ENCODE measurements at regions not wholly inside any gene's neighbourhood (a gene's known extent, or its start where the extent isn't known, plus 50 kb on each side); places are given as distances from the start of the nearest gene placed in this dataset.
A peak's percentile ranks its signal among the peaks of the same experiment; 100 is the strongest.

DNA sequence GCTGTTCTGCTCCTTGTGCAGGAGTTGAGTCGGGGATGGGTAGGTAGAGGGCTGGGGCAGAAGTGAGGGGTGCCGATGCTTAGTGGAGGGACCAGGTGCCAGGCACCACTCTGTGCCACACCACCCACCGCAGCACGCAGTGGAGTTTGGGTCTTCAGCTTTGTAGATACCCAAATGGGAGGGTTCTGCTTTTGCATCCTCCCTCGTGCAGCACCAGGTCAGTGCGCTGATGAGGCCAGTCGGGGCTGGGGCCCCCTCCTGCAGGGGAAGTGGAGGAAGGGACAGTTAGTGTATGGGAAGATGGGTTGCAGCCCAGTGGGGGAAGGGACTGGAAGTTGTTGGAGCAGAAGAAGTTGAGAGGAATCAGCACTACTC is 244.0 kb downstream of the RHOU start:
- Histone ChIP-seq H3K27me3 (no peaks in the 10 kb centered on the region), H3K4me1 (no peaks in the 10 kb centered on the region), H3K36me3 (no peaks in the 10 kb centered on the region), H3K4me3 (no peak overlapping the region), H3K9me3 (no peaks in the 10 kb centered on the region), H3K27ac (no peak overlapping the region)
- DNase-seq: no peak
- TF ChIP-seq CTCF (IDR thresholded peaks at IDR 0.05) (no peak), POLR2A (IDR thresholded peaks at IDR 0.05) (no peak)

- Histone ChIP-seq H3K27me3 (no peaks in the 10 kb centered on the region), H3K36me3 (no peaks in the 10 kb centered on the region), H3K27ac (no peak overlapping the region), H3K4me1 (no peaks in the 10 kb centered on the region), H3K9me3 (no peaks in the 10 kb centered on the region), H3K4me3 (no peak overlapping the region)
- TF ChIP-seq POLR2A (IDR thresholded peaks at IDR 0.05) (no peak), CTCF (IDR thresholded peaks at IDR 0.05) (no peak)
- no peak for DNase-seq
Measured at GRCh38 chr1:228979774-228980173, 244.5 kb downstream of the RHOU start.

GRCh38 chr1:228980232-228980937 is 245.1 kb downstream of the RHOU start:
- no peak for DNase-seq
- Histone ChIP-seq H3K4me3 (no peak overlapping the region), H3K4me1 (no peaks in the 10 kb centered on the region), H3K9me3 (no peaks in the 10 kb centered on the region), H3K27me3 (no peaks in the 10 kb centered on the region), H3K27ac (no peak overlapping the region), H3K36me3 (no peaks in the 10 kb centered on the region)
- no peak for TF ChIP-seq CTCF (IDR thresholded peaks at IDR 0.05)
- no peak for TF ChIP-seq POLR2A (IDR thresholded peaks at IDR 0.05)

DNA sequence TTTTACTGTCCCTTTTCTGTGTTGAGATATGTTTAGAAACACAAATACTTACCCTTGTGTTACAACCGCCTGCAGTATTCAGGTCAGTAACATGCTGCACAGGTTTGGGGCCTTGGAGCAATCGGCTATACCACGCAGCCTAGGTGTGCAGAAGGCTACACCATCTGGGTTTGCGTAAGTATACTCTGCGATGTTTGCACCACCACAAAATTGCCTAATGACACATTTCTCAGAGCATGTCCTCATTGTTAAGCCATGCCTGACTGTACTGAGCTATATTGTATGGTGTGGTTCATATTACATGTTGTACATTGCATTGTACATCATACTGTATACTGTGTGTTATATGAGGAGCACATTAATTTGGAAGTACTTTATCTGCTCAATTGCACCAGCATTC is 247.4 kb downstream of the RHOU start:
- Histone ChIP-seq H3K9me3 (no peaks in the 10 kb centered on the region), H3K4me3 (no peak overlapping the region), H3K36me3 (no peaks in the 10 kb centered on the region), H3K27me3 (no peaks in the 10 kb centered on the region), H3K4me1 (peaks cover 0 to 8% (median 0%) of the 10 kb centered on the region in 4 donors), H3K27ac (no peak overlapping the region)
- DNase-seq: no peak
- TF ChIP-seq CTCF (IDR thresholded peaks at IDR 0.05) (no peak), POLR2A (IDR thresholded peaks at IDR 0.05) (no peak)

DNA sequence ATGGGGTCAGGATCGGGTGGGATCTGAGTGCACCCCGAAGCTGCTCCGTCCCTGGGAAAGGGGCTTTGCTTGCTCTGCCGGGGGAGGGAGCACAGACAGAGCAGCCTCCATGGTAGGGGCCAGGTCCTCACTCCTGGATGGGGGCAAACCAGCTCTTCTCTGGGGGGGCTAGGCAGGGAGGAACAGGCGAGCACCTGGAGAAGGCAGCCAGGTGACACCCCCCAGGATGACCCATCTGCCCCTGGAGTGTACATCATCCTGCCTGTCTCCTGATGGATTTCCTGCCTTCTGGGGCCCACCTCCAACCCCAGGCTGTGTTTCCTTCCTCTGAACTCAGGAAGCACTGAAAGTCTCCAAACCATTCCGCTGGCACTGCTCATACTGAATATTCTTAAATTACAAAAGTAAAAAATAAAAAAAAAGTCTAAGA is 248.0 kb downstream of the RHOU start:
- Histone ChIP-seq H3K27ac (no peak overlapping the region), H3K4me1 (peaks cover 0 to 8% (median 0%) of the 10 kb centered on the region in 4 donors), H3K4me3 (no peak overlapping the region)

More for the DNA sequence above, 248.0 kb downstream of the RHOU start:
- peak in 1 of 3 donors; percentile 33 for DNase-seq
- no peaks in the 10 kb centered on the region for H3K36me3 ChIP-seq
- H3K9me3 ChIP-seq: no peaks in the 10 kb centered on the region
- TF ChIP-seq CTCF (IDR thresholded peaks at IDR 0.05) (no peak), POLR2A (IDR thresholded peaks at IDR 0.05) (no peak)
- H3K27me3 ChIP-seq: no peaks in the 10 kb centered on the region

All from Peyer's patch (tissue), 4 donors.